ENCODE measurements at regions not wholly inside any gene's neighbourhood (a gene's known extent, or its start where the extent isn't known, plus 50 kb on each side); places are given as distances from the start of the nearest gene placed in this dataset.

GRCh38 chr3:72240531-72240930 lies 455.6 kb upstream of the PROK2 start:
- TF ChIP-seq EZH2phosphoT487 (IDR thresholded peaks at IDR 0.05) = no peak
- TF ChIP-seq EZH2 (IDR thresholded peaks at IDR 0.05) = no peak
- no peak for TF ChIP-seq CTCF (IDR thresholded peaks at IDR 0.05)
- Mint-ChIP-seq H3K36me3 (no peaks in the 10 kb centered on the region), H3K27me3 (ENCODE audit: insufficient read depth, low read depth) (peaks cover 6% of the 10 kb centered on the region), H3K27ac (no peak overlapping the region), H3K4me3 (no peak overlapping the region), H3K9me3 (no peaks in the 10 kb centered on the region), H3K4me1 (peaks cover 24% of the 10 kb centered on the region)
- H3K9ac ChIP-seq = no peak overlapping the region
- no peaks in the 10 kb centered on the region for H3K36me3 ChIP-seq
- H3K4me1 ChIP-seq = no peaks in the 10 kb centered on the region
- H4K20me1 ChIP-seq (ENCODE audit: low read depth) = no peaks in the 10 kb centered on the region
- H3F3A ChIP-seq (ENCODE audit: low read depth) = no peaks in the 10 kb centered on the region
- DNase-seq (ENCODE audit: low spot score) = no peak
- H3K9me3 ChIP-seq (ENCODE audit: low read depth) = no peaks in the 10 kb centered on the region
- no peaks in the 10 kb centered on the region for H3K27me3 ChIP-seq
- no peaks in the 10 kb centered on the region for H3K79me2 ChIP-seq (ENCODE audit: low read depth)
- H2AFZ ChIP-seq (replicated peaks) = no peak overlapping the region
- H3K27ac ChIP-seq = no peak overlapping the region
- no peak overlapping the region for H3K4me2 ChIP-seq
- H3K4me3 ChIP-seq = no peak overlapping the region

- H3K4me3 ChIP-seq = no peak overlapping the region
- Mint-ChIP-seq H3K27me3 (ENCODE audit: insufficient read depth, low read depth) (peaks cover 6% of the 10 kb centered on the region), H3K9me3 (no peaks in the 10 kb centered on the region), H3K4me1 (peaks cover 8% of the 10 kb centered on the region), H3K4me3 (no peak overlapping the region), H3K27ac (no peak overlapping the region), H3K36me3 (no peaks in the 10 kb centered on the region)
- no peaks in the 10 kb centered on the region for H3K27me3 ChIP-seq
- no peaks in the 10 kb centered on the region for H3K36me3 ChIP-seq
- H3K27ac ChIP-seq = no peak overlapping the region
- no peaks in the 10 kb centered on the region for H3F3A ChIP-seq (ENCODE audit: low read depth)
- no peaks in the 10 kb centered on the region for H4K20me1 ChIP-seq (ENCODE audit: low read depth)
- no peaks in the 10 kb centered on the region for H3K79me2 ChIP-seq (ENCODE audit: low read depth)
- H2AFZ ChIP-seq (replicated peaks) = no peak overlapping the region
- no peaks in the 10 kb centered on the region for H3K4me1 ChIP-seq
- TF ChIP-seq EZH2 (IDR thresholded peaks at IDR 0.05) (no peak), CTCF (IDR thresholded peaks at IDR 0.05) (no peak), EZH2phosphoT487 (IDR thresholded peaks at IDR 0.05) (no peak)
- H3K9me3 ChIP-seq (ENCODE audit: low read depth) = no peaks in the 10 kb centered on the region
- H3K9ac ChIP-seq = no peak overlapping the region
- H3K4me2 ChIP-seq = no peak overlapping the region
- DNase-seq (ENCODE audit: low spot score) = no peak
Measured at GRCh38 chr3:72238801-72239200, 453.9 kb upstream of the PROK2 start.

- no peaks in the 10 kb centered on the region for H3K9me3 ChIP-seq (ENCODE audit: low read depth)
- no peak overlapping the region for H3K4me3 ChIP-seq
- peaks cover 6% of the 10 kb centered on the region for H3K27me3 Mint-ChIP-seq (ENCODE audit: insufficient read depth, low read depth)
- H3K79me2 ChIP-seq (ENCODE audit: low read depth) = no peaks in the 10 kb centered on the region
- no peak for TF ChIP-seq CTCF (IDR thresholded peaks at IDR 0.05)
- no peak for TF ChIP-seq EZH2 (IDR thresholded peaks at IDR 0.05)
- TF ChIP-seq EZH2phosphoT487 (IDR thresholded peaks at IDR 0.05) = no peak
- peaks cover 2% of the 10 kb centered on the region for H3K9me3 Mint-ChIP-seq
- no peak overlapping the region for H3K27ac Mint-ChIP-seq
- no peak overlapping the region for H3K4me3 Mint-ChIP-seq
- H3F3A ChIP-seq (ENCODE audit: low read depth) = no peaks in the 10 kb centered on the region
- H3K36me3 ChIP-seq = no peaks in the 10 kb centered on the region
- H3K27ac ChIP-seq = no peak overlapping the region
- H3K27me3 ChIP-seq = no peaks in the 10 kb centered on the region
- peaks cover 8% of the 10 kb centered on the region for H3K4me1 Mint-ChIP-seq
- no peaks in the 10 kb centered on the region for H3K36me3 Mint-ChIP-seq
- H3K4me2 ChIP-seq = no peak overlapping the region
- no peak overlapping the region for H3K9ac ChIP-seq
- H2AFZ ChIP-seq (replicated peaks) = no peak overlapping the region
- H4K20me1 ChIP-seq (ENCODE audit: low read depth) = no peaks in the 10 kb centered on the region
- no peak for DNase-seq (ENCODE audit: low spot score)
- no peaks in the 10 kb centered on the region for H3K4me1 ChIP-seq
Measured at GRCh38 chr3:72238010-72238691, 453.2 kb upstream of the PROK2 start.
